Endothelial cell (in vitro differentiated cells): ENCODE measurements at regions not wholly inside any gene's neighbourhood (a gene's known extent, or its start where the extent isn't known, plus 50 kb on each side); places are given as distances from the start of the nearest gene placed in this dataset.

Experiments used
- DNase-seq: peaks from one replicate; pipeline ENCODE4 v3.0.0; 2021; ENCODE audit warnings: low spot score
- H3K27ac Mint-ChIP-seq: one replicate; pipeline ENCODE4 v1.8.0; 2021; ENCODE audit warnings: mixed read lengths, inconsistent platforms; ENCODE audit not compliant: unreplicated experiment
- H3K27me3 Mint-ChIP-seq: one replicate; pipeline ENCODE4 v1.8.0; 2021; ENCODE audit warnings: mild to moderate bottlenecking, moderate library complexity, mixed read lengths, inconsistent platforms; ENCODE audit not compliant: unreplicated experiment
- H3K36me3 Mint-ChIP-seq: one replicate; pipeline ENCODE4 v1.8.0; 2021; ENCODE audit warnings: mild to moderate bottlenecking, low read depth, mixed read lengths, inconsistent platforms; ENCODE audit not compliant: unreplicated experiment
- H3K4me1 Mint-ChIP-seq: one replicate; pipeline ENCODE4 v1.8.0; 2021; ENCODE audit warnings: mild to moderate bottlenecking, mixed read lengths, inconsistent platforms; ENCODE audit not compliant: unreplicated experiment
- H3K4me3 Mint-ChIP-seq: one replicate; pipeline ENCODE4 v1.8.0; 2021; ENCODE audit warnings: mild to moderate bottlenecking, mixed read lengths, inconsistent platforms; ENCODE audit not compliant: unreplicated experiment
- H3K9me3 Mint-ChIP-seq: one replicate; pipeline ENCODE4 v1.8.0; 2021; ENCODE audit warnings: mixed read lengths, inconsistent platforms; ENCODE audit not compliant: unreplicated experiment
- CTCF ChIP-seq: fragments of 200-600 bp; sonication (generic); IDR thresholded peaks from one replicate; pipeline ENCODE4 v1.5.0; 2021; ENCODE audit warnings: antibody characterized with exemption; ENCODE audit not compliant: unreplicated experiment

DNA sequence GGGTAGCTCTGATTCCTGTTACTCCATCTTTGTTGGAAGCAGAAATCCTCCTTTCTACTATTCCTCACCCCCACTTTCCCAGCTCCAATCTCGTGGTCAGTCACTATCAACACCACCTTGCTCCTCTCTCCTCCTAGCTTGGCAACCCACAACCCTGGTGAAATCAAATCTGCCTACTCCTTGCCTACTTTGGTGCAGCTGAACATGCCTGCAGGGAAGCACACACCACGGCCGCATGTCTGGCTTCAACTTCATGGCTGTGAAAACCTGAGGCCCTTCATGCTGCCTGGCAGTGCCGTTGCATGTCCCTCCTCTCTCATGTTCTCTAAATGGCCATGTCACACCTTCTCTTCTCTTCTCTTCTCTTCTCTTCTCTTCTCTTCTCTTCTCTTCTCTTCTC is 112.4 kb upstream of the FOXA2 start:
- TF ChIP-seq CTCF: no peak
- no peak overlapping the region for H3K27ac Mint-ChIP-seq
- H3K9me3 Mint-ChIP-seq: no peaks in the 10 kb centered on the region
- H3K36me3 Mint-ChIP-seq: no peaks in the 10 kb centered on the region
- H3K27me3 Mint-ChIP-seq: no peaks in the 10 kb centered on the region
- DNase-seq: no peak
- no peaks in the 10 kb centered on the region for H3K4me1 Mint-ChIP-seq
- H3K4me3 Mint-ChIP-seq: no peak overlapping the region

DNA sequence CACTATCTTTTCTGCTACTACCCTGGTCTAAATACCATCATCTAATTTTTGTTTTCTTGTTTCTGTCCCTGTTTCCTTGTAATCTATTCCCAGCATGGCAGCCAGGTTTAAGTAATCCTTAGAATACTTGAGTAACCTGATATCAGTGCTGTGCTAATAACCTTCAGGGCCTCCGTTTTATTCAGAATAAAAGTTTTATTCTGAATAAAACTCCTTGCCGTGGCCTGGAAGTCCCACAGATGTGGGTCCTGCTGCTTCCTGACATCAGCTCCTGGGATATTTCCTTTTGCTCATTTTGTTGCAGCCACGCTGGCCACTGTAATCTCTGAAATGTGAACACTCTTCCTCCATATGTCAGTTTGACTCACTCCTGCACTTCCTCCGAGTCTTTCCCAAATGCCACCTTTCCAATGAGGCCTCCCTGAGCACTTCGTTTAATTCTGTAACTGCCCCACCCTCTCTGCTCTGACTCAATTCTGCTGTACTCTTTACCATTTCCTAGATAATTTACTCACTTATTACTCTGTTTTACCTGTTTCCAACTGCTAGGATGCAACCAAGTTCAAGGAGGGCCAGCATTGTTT is 114.0 kb upstream of the FOXA2 start:
- no peaks in the 10 kb centered on the region for H3K4me1 Mint-ChIP-seq
- no peak overlapping the region for H3K27ac Mint-ChIP-seq
- no peaks in the 10 kb centered on the region for H3K36me3 Mint-ChIP-seq
- no peak for TF ChIP-seq CTCF
- no peaks in the 10 kb centered on the region for H3K9me3 Mint-ChIP-seq
- DNase-seq: no peak
- H3K27me3 Mint-ChIP-seq: no peaks in the 10 kb centered on the region
- H3K4me3 Mint-ChIP-seq: no peak overlapping the region

GRCh38 chr20:22699396-22699795 is 115.0 kb upstream of the FOXA2 start:
- TF ChIP-seq CTCF: no peak
- H3K27me3 Mint-ChIP-seq: no peaks in the 10 kb centered on the region
- no peaks in the 10 kb centered on the region for H3K36me3 Mint-ChIP-seq
- no peak for DNase-seq
- H3K9me3 Mint-ChIP-seq: no peaks in the 10 kb centered on the region
- no peak overlapping the region for H3K27ac Mint-ChIP-seq
- no peaks in the 10 kb centered on the region for H3K4me1 Mint-ChIP-seq
- no peak overlapping the region for H3K4me3 Mint-ChIP-seq

- no peaks in the 10 kb centered on the region for H3K36me3 Mint-ChIP-seq
- H3K27ac Mint-ChIP-seq: no peak overlapping the region
- no peaks in the 10 kb centered on the region for H3K27me3 Mint-ChIP-seq
- H3K9me3 Mint-ChIP-seq: no peaks in the 10 kb centered on the region
- H3K4me3 Mint-ChIP-seq: no peak overlapping the region
- no peak for TF ChIP-seq CTCF
- H3K4me1 Mint-ChIP-seq: no peaks in the 10 kb centered on the region
- no peak for DNase-seq
These were observed 116.0 kb upstream of the FOXA2 start for GRCh38 chr20:22700367-22700766.

GRCh38 chr20:22701679-22702308 is 117.4 kb upstream of the FOXA2 start:
- DNase-seq: no peak
- H3K9me3 Mint-ChIP-seq: no peaks in the 10 kb centered on the region
- H3K27ac Mint-ChIP-seq: no peak overlapping the region
- H3K27me3 Mint-ChIP-seq: no peaks in the 10 kb centered on the region
- H3K36me3 Mint-ChIP-seq: no peaks in the 10 kb centered on the region
- no peak overlapping the region for H3K4me3 Mint-ChIP-seq
- no peak for TF ChIP-seq CTCF
- H3K4me1 Mint-ChIP-seq: no peaks in the 10 kb centered on the region
